AG08395 (cell line): ENCODE measurements at regions not wholly inside any gene's neighbourhood (a gene's known extent, or its start where the extent isn't known, plus 50 kb on each side); places are given as distances from the start of the nearest gene placed in this dataset.

Experiments used
- DNase-seq: peaks from one replicate; pipeline ENCODE4 v3.0.0; 2012; ENCODE audit warnings: mixed read lengths, low spot score

- DNase-seq, result no peak
Observed at GRCh38 chr13:70634893-70635292, 526.6 kb upstream of the KLHL1 start.

- DNase-seq, result no peak
Observed at GRCh38 chr13:70630247-70630646, 522.0 kb upstream of the KLHL1 start.

GRCh38 chr13:70623239-70623638, 515.0 kb upstream of the KLHL1 start:
- no peak for DNase-seq

GRCh38 chr13:70622796-70623195, 514.5 kb upstream of the KLHL1 start:
- no peak for DNase-seq

- no peak for DNase-seq
Observed at GRCh38 chr13:70619936-70620335, 511.7 kb upstream of the KLHL1 start.

GRCh38 chr13:70616847-70617246, 508.6 kb upstream of the KLHL1 start:
- DNase-seq, result no peak

- DNase-seq, result no peak
Observed at GRCh38 chr13:70613295-70613694, 505.0 kb upstream of the KLHL1 start.

- no peak for DNase-seq
Observed at GRCh38 chr13:70612881-70613280, 504.6 kb upstream of the KLHL1 start.

- DNase-seq, result no peak
Observed at GRCh38 chr13:70604448-70604847, 496.2 kb upstream of the KLHL1 start.

GRCh38 chr13:70593716-70594115, 485.5 kb upstream of the KLHL1 start:
- no peak for DNase-seq

- DNase-seq, result no peak
Observed at GRCh38 chr13:70585109-70585508, 476.9 kb upstream of the KLHL1 start.

GRCh38 chr13:70580825-70581224, 472.6 kb upstream of the KLHL1 start:
- no peak for DNase-seq

GRCh38 chr13:70579941-70580340, 471.7 kb upstream of the KLHL1 start:
- no peak for DNase-seq

- no peak for DNase-seq
Observed at GRCh38 chr13:70571221-70571620, 463.0 kb upstream of the KLHL1 start.

GRCh38 chr13:70568571-70568970, 460.3 kb upstream of the KLHL1 start:
- DNase-seq, result peak; percentile 10

- no peak for DNase-seq
Observed at GRCh38 chr13:70544706-70545105, 436.5 kb upstream of the KLHL1 start.

- DNase-seq, result no peak
Observed at GRCh38 chr13:70541451-70541850, 433.2 kb upstream of the KLHL1 start.

GRCh38 chr13:70534466-70534865, 426.2 kb upstream of the KLHL1 start:
- DNase-seq, result no peak

GRCh38 chr13:70529652-70530051, 421.4 kb upstream of the KLHL1 start:
- no peak for DNase-seq

- no peak for DNase-seq
Observed at GRCh38 chr13:70527599-70527998, 419.3 kb upstream of the KLHL1 start.

- peak; percentile 1 for DNase-seq
Observed at GRCh38 chr13:70523622-70524021, 415.4 kb upstream of the KLHL1 start.

- DNase-seq, result no peak
Observed at GRCh38 chr13:70520275-70521036, 412.2 kb upstream of the KLHL1 start.

- DNase-seq, result no peak
Observed at GRCh38 chr13:70518081-70518480, 409.8 kb upstream of the KLHL1 start.

- DNase-seq, result no peak
Observed at GRCh38 chr13:70516226-70516625, 408.0 kb upstream of the KLHL1 start.
